ENCODE measurements at regions not wholly inside any gene's neighbourhood (a gene's known extent, or its start where the extent isn't known, plus 50 kb on each side); places are given as distances from the start of the nearest gene placed in this dataset.

GRCh38 chr12:24153079-24153478 lies 203.6 kb upstream of the SOX5 start:
- H3K79me2 ChIP-seq = no peaks in the 10 kb centered on the region
- no peaks in the 10 kb centered on the region for H3K27me3 ChIP-seq
- H3K4me2 ChIP-seq = no peak overlapping the region
- H3K36me3 ChIP-seq (replicated peaks; ENCODE audit: insufficient read depth, low read depth) = no peaks in the 10 kb centered on the region
- no peaks in the 10 kb centered on the region for H3K9me2 ChIP-seq (replicated peaks; ENCODE audit: insufficient read depth)
- WGBS (ENCODE audit: low lambda C conversion rate, missing lambda C conversion rate) = 84% methylated on average over 2 of the region's 2 CpGs
- H3K4me1 ChIP-seq (ENCODE audit: insufficient read depth) = no peaks in the 10 kb centered on the region
- DNase-seq (ENCODE audit: low spot score) = no peak
- H3K4me3 ChIP-seq = no peak overlapping the region
- no peaks in the 10 kb centered on the region for H4K20me1 ChIP-seq (ENCODE audit: insufficient read depth, poor library complexity, severe bottlenecking)
- H3K9me3 ChIP-seq (ENCODE audit: low read depth) = no peaks in the 10 kb centered on the region
- TF ChIP-seq EZH2phosphoT487 (IDR thresholded peaks at IDR 0.05; ENCODE audit: low read depth, severe bottlenecking, unreplicated experiment) = no peak
- TF ChIP-seq CTCF (IDR thresholded peaks at IDR 0.05; ENCODE audit: poor library complexity) = no peak
- no peak for TF ChIP-seq EZH2 (IDR thresholded peaks at IDR 0.05; ENCODE audit: borderline replicate concordance)
- H3K27ac ChIP-seq = no peak overlapping the region
- H2AFZ ChIP-seq = no peak overlapping the region

GRCh38 chr12:24152270-24152669 lies 202.8 kb upstream of the SOX5 start:
- DNase-seq (ENCODE audit: low spot score) = peak; percentile 18
- Histone ChIP-seq H3K27me3 (no peaks in the 10 kb centered on the region), H3K4me3 (no peak overlapping the region), H3K9me2 (replicated peaks; ENCODE audit: insufficient read depth) (no peaks in the 10 kb centered on the region), H2AFZ (no peak overlapping the region), H3K4me2 (no peak overlapping the region), H3K36me3 (replicated peaks; ENCODE audit: insufficient read depth, low read depth) (no peaks in the 10 kb centered on the region), H3K79me2 (no peaks in the 10 kb centered on the region), H3K27ac (no peak overlapping the region), H3K9me3 (ENCODE audit: low read depth) (no peaks in the 10 kb centered on the region), H4K20me1 (ENCODE audit: insufficient read depth, poor library complexity, severe bottlenecking) (no peaks in the 10 kb centered on the region), H3K4me1 (ENCODE audit: insufficient read depth) (no peaks in the 10 kb centered on the region)
- 61% methylated on average over 3 of the region's 3 CpGs for WGBS (ENCODE audit: low lambda C conversion rate, missing lambda C conversion rate)
- TF ChIP-seq EZH2 (IDR thresholded peaks at IDR 0.05; ENCODE audit: borderline replicate concordance) (no peak), EZH2phosphoT487 (IDR thresholded peaks at IDR 0.05; ENCODE audit: low read depth, severe bottlenecking, unreplicated experiment) (no peak), CTCF (IDR thresholded peaks at IDR 0.05; ENCODE audit: poor library complexity) (no peak)

GRCh38 chr12:24143928-24144327 lies 194.5 kb upstream of the SOX5 start:
- Histone ChIP-seq H4K20me1 (ENCODE audit: insufficient read depth, poor library complexity, severe bottlenecking) (no peaks in the 10 kb centered on the region), H3K9me3 (ENCODE audit: low read depth) (no peaks in the 10 kb centered on the region), H3K4me1 (ENCODE audit: insufficient read depth) (no peaks in the 10 kb centered on the region), H3K36me3 (replicated peaks; ENCODE audit: insufficient read depth, low read depth) (no peaks in the 10 kb centered on the region), H3K4me3 (no peak overlapping the region), H3K27ac (no peak overlapping the region), H2AFZ (no peak overlapping the region), H3K4me2 (no peak overlapping the region), H3K79me2 (no peaks in the 10 kb centered on the region), H3K9me2 (replicated peaks; ENCODE audit: insufficient read depth) (no peaks in the 10 kb centered on the region), H3K27me3 (no peaks in the 10 kb centered on the region)
- no peak for DNase-seq (ENCODE audit: low spot score)
- no peak for TF ChIP-seq EZH2 (IDR thresholded peaks at IDR 0.05; ENCODE audit: borderline replicate concordance)
- TF ChIP-seq EZH2phosphoT487 (IDR thresholded peaks at IDR 0.05; ENCODE audit: low read depth, severe bottlenecking, unreplicated experiment) = no peak
- no peak for TF ChIP-seq CTCF (IDR thresholded peaks at IDR 0.05; ENCODE audit: poor library complexity)

GRCh38 chr12:24139035-24139434 lies 189.6 kb upstream of the SOX5 start:
- peaks cover 15% of the 10 kb centered on the region for H3K4me1 ChIP-seq (ENCODE audit: insufficient read depth)

More at GRCh38 chr12:24139035-24139434, 189.6 kb upstream of the SOX5 start:
- Histone ChIP-seq H3K36me3 (replicated peaks; ENCODE audit: insufficient read depth, low read depth) (no peaks in the 10 kb centered on the region), H3K9me2 (replicated peaks; ENCODE audit: insufficient read depth) (no peaks in the 10 kb centered on the region), H3K4me3 (no peak overlapping the region), H3K9me3 (ENCODE audit: low read depth) (no peaks in the 10 kb centered on the region), H2AFZ (no peak overlapping the region), H3K27me3 (no peaks in the 10 kb centered on the region), H3K79me2 (no peaks in the 10 kb centered on the region), H3K27ac (no peak overlapping the region), H3K4me2 (no peak overlapping the region), H4K20me1 (ENCODE audit: insufficient read depth, poor library complexity, severe bottlenecking) (no peaks in the 10 kb centered on the region)
- DNase-seq (ENCODE audit: low spot score) = no peak
- WGBS (ENCODE audit: low lambda C conversion rate, missing lambda C conversion rate) = 85% methylated on average over 9 of the region's 9 CpGs
- TF ChIP-seq EZH2phosphoT487 (IDR thresholded peaks at IDR 0.05; ENCODE audit: low read depth, severe bottlenecking, unreplicated experiment) (no peak), EZH2 (IDR thresholded peaks at IDR 0.05; ENCODE audit: borderline replicate concordance) (no peak), CTCF (IDR thresholded peaks at IDR 0.05; ENCODE audit: poor library complexity) (no peak)
